ENCODE measurements at regions not wholly inside any gene's neighbourhood (a gene's known extent, or its start where the extent isn't known, plus 50 kb on each side); places are given as distances from the start of the nearest gene placed in this dataset.

DNA sequence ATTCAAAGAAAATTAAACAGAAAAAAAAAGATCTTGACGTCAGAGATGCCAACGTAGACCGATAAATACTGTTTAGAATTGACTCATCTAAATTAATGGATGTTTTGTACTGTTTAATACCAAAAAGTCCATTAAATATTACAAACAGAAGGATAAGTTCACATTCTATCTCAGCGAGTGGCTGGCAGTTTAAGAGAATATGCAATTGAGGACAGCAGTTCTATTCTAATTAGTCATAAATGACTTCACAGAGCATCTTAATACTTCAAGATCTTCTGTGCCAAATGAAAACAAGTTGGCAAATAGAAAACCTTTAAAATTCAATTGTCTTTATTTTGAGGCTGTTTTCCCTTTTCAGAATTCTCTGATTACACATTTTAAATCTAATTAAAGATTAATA lies 326.6 kb upstream of the NREP start:
- no peak for DNase-seq (ENCODE audit: low spot score)
- TF ChIP-seq, protein P1, sequence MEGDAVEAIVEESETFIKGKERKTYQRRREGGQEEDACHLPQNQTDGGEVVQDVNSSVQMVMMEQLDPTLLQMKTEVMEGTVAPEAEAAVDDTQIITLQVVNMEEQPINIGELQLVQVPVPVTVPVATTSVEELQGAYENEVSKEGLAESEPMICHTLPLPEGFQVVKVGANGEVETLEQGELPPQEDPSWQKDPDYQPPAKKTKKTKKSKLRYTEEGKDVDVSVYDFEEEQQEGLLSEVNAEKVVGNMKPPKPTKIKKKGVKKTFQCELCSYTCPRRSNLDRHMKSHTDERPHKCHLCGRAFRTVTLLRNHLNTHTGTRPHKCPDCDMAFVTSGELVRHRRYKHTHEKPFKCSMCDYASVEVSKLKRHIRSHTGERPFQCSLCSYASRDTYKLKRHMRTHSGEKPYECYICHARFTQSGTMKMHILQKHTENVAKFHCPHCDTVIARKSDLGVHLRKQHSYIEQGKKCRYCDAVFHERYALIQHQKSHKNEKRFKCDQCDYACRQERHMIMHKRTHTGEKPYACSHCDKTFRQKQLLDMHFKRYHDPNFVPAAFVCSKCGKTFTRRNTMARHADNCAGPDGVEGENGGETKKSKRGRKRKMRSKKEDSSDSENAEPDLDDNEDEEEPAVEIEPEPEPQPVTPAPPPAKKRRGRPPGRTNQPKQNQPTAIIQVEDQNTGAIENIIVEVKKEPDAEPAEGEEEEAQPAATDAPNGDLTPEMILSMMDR (IDR thresholded peaks at IDR 0.05; ENCODE audit: extremely low read depth, missing control alignments), result no peak

DNA sequence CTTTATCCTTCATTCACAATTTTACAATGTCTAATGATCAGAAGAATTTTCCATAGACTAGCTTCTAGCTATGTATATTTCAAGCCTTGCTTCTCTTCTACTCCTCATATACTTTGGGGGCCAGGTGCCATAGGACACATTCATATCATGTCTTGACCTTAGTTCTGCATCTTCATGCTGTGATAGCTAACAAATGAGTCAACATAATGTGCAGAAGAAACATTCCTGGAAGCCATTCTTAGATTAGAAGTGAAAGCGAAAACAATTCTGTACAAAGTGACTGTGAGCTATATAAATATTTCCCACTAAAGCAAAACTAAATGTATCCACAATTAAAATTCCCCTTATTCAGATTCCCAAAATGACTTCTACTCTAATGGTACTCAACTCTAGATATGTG lies 320.2 kb upstream of the NREP start:
- peak; percentile 10 for DNase-seq (ENCODE audit: low spot score)
- TF ChIP-seq, protein P1 (IDR thresholded peaks at IDR 0.05; ENCODE audit: extremely low read depth, missing control alignments), result no peak

DNA sequence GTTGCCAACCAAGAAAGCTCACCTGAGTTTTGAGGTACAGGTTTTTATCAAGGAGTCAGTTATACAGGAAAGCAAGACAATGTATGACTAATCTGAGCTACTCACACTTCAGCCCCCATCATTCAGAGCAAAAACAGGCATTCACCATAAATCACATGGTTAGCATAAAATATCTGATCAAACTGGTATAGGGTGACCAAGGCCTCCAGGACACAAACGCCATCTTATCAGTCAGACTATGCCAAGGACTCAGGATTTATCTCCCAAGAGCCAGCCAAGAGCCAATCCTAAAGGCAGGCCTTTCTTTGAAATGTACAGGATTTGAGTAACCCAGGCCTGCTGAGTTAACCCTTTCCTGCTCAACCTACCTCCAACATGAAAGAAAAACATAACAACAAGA lies 313.0 kb upstream of the NREP start:
- no peak for DNase-seq (ENCODE audit: low spot score)
- TF ChIP-seq, protein P1 (IDR thresholded peaks at IDR 0.05; ENCODE audit: extremely low read depth, missing control alignments), result no peak

DNA sequence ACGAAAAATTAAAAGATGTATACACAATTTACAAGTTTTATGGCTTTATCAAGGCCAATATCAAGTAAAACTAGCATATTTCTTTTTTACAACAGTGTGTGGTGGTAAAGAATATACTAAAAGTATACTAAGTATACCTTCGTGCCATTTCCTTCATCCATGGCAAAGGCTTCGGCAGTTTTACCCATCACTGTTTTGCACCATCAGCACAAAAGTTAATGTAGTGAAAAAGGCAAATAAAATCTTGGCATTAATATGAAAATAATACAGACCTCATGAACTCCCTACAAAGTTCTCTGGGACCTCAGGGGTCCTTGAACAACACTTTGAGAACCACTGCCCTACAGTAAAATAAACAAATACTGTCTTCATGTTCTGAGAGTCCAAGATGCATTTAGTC lies 312.3 kb upstream of the NREP start:
- no peak for DNase-seq (ENCODE audit: low spot score)
- TF ChIP-seq, protein P1 (IDR thresholded peaks at IDR 0.05; ENCODE audit: extremely low read depth, missing control alignments), result no peak

DNA sequence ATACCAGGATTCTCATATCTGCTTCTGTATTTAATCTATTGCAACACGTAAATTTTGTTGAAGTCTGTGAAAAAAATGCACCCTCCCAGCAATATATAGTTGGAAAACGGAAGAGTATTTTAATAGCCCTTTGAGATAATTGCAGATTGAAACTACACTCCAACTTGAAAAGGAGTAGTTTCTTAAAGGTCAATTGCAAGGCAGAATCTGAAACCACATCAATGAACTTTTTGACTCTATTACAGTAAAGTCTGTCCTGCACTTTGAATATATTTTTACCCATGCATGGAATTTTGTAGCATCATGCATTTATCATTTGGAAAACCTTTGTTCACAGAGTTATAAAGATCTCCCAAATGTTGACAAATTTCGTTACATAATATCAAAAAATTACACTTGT lies 311.6 kb upstream of the NREP start:
- DNase-seq (ENCODE audit: low spot score), result no peak
- TF ChIP-seq, protein P1 (IDR thresholded peaks at IDR 0.05; ENCODE audit: extremely low read depth, missing control alignments), result no peak

DNA sequence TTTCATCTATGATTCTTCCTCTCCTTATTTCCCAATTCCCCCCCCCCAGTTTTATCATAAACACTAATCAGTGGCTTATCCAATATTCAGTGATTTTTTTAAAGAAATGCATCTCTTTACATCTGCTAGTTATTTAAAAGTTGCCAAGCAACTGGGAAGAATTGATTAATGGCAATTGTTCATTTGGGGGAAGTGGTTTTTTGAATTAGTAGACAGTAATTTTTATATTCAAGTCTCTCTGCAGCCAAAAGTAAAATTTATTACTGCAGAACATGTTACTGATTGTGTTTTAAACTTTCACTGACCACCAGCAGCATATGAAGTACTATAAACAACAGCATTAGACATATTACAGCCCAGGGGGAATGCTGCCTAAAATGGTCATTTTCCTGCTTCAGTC lies 308.8 kb upstream of the NREP start:
- TF ChIP-seq, protein P1 (IDR thresholded peaks at IDR 0.05; ENCODE audit: extremely low read depth, missing control alignments), result no peak
- no peak for DNase-seq (ENCODE audit: low spot score)

DNA sequence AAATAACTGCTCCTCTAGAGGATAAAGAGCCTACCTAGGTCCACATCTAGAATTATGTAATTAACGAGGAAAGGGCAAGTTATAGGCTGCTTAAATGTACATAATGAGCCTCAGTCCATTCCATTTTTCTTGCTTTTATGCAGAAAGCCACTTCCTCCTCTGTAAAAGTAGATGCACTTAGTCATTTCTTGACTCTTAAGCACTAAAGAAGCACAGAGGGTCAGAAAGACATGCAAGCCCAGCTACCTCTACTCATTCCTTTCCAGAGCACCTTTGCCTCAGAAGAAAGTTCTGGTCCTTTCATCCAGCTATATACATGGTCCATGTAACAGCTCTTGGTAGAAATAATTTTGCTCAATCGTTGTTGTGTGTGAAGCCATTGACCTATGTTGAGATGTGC lies 308.0 kb upstream of the NREP start:
- DNase-seq (ENCODE audit: low spot score), result peak; percentile 24
- TF ChIP-seq, protein P1 (IDR thresholded peaks at IDR 0.05; ENCODE audit: extremely low read depth, missing control alignments), result no peak
